SW480 (cell line): ENCODE measurements at regions not wholly inside any gene's neighbourhood (a gene's known extent, or its start where the extent isn't known, plus 50 kb on each side); places are given as distances from the start of the nearest gene placed in this dataset.

Experiments used
- DNase-seq: peaks from one replicate; pipeline ENCODE4 v3.0.0-alpha.2; 2016; ENCODE audit warnings: low spot score

- no peak for DNase-seq
These were observed 213.9 kb downstream of the SOD2 start for GRCh38 chr6:159479146-159479545.

GRCh38 chr6:159473475-159474263 is 219.4 kb downstream of the SOD2 start:
- no peak for DNase-seq

- DNase-seq, result no peak
These were observed 222.6 kb downstream of the SOD2 start for GRCh38 chr6:159470397-159470796.

GRCh38 chr6:159469443-159469842 is 223.6 kb downstream of the SOD2 start:
- DNase-seq, result no peak

GRCh38 chr6:159468994-159469393 is 224.0 kb downstream of the SOD2 start:
- no peak for DNase-seq

GRCh38 chr6:159467473-159468041 is 225.5 kb downstream of the SOD2 start:
- no peak for DNase-seq

- DNase-seq, result no peak
These were observed 226.1 kb downstream of the SOD2 start for GRCh38 chr6:159466926-159467325.

- no peak for DNase-seq
These were observed 228.2 kb downstream of the SOD2 start for GRCh38 chr6:159464816-159465215.

GRCh38 chr6:159463119-159463829 is 229.8 kb downstream of the SOD2 start:
- peak; percentile 18 for DNase-seq

GRCh38 chr6:159462431-159462830 is 230.6 kb downstream of the SOD2 start:
- DNase-seq, result no peak

- no peak for DNase-seq
These were observed 231.0 kb downstream of the SOD2 start for GRCh38 chr6:159461998-159462397.

- DNase-seq, result peak; percentile 14
These were observed 231.8 kb downstream of the SOD2 start for GRCh38 chr6:159461266-159461665.

GRCh38 chr6:159460476-159460875 is 232.6 kb downstream of the SOD2 start:
- no peak for DNase-seq

- DNase-seq, result no peak
These were observed 236.7 kb downstream of the SOD2 start for GRCh38 chr6:159456349-159456748.

GRCh38 chr6:159455700-159456274 is 237.3 kb downstream of the SOD2 start:
- no peak for DNase-seq

GRCh38 chr6:159450815-159451465 is 242.1 kb downstream of the SOD2 start:
- DNase-seq, result no peak

GRCh38 chr6:159446340-159446739 is 246.7 kb downstream of the SOD2 start:
- no peak for DNase-seq

- DNase-seq, result no peak
These were observed 247.7 kb downstream of the SOD2 start for GRCh38 chr6:159445351-159445750.

GRCh38 chr6:159444056-159444760 is 248.8 kb downstream of the SOD2 start:
- DNase-seq, result no peak

GRCh38 chr6:159443417-159443920 is 249.6 kb downstream of the SOD2 start:
- DNase-seq, result no peak

GRCh38 chr6:159441704-159441981 is 251.4 kb downstream of the SOD2 start:
- DNase-seq, result no peak
